ENCODE measurements at regions not wholly inside any gene's neighbourhood (a gene's known extent, or its start where the extent isn't known, plus 50 kb on each side); places are given as distances from the start of the nearest gene placed in this dataset.

DNA sequence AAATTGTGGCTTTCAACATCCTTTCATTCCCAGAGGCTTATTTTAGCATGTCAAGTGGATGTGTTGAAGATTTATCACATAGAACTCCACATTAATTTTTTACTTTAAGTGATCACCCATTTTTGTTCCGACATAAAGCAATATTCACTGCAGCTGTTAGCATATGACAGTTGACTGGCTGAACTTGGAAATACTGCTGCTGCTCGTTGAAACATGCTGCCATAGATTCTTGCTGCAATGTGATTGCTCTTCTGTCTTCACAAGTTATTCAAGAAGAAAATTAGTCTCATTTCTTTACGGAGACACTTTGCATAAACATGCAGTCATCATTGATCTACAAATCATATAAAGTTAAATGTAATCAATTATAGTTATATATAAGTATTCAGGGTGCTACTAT lies 248.4 kb downstream of the SAMD5 start:
- TF ChIP-seq POLR2A (IDR thresholded peaks at IDR 0.05; ENCODE audit: low read depth, low read length), result no peak
- no peak for TF ChIP-seq TAF1 (IDR thresholded peaks at IDR 0.05; ENCODE audit: borderline replicate concordance, low read depth, low read length)
